ENCODE measurements at regions not wholly inside any gene's neighbourhood (a gene's known extent, or its start where the extent isn't known, plus 50 kb on each side); places are given as distances from the start of the nearest gene placed in this dataset.

- TF ChIP-seq JUND (IDR thresholded peaks at IDR 0.05) (no peak), HNF4G (IDR thresholded peaks at IDR 0.05) (no peak), ZBTB33 (IDR thresholded peaks at IDR 0.05) (no peak), EGR1 (IDR thresholded peaks at IDR 0.05; ENCODE audit: low read depth in 2 of 2) (no peak), RXRA (IDR thresholded peaks at IDR 0.05) (no peak), CTCF (IDR thresholded peaks at IDR 0.05; ENCODE audit: low read depth, low read length, missing input control) (no peak)
- no peak overlapping the region for H3K9ac ChIP-seq (ENCODE audit: low read depth in 1 of 2, low read length in 2 of 2)
- no peak overlapping the region for H3K4me3 ChIP-seq (ENCODE audit: low read depth in 1 of 3, low read length in 3 of 3)
- 92% methylated on average over 2 of the region's 2 CpGs for WGBS
- H3K27ac ChIP-seq (ENCODE audit: low read depth in 1 of 2, low read length in 2 of 2) = no peak overlapping the region
- no peaks in the 10 kb centered on the region for H3K27me3 ChIP-seq (ENCODE audit: control insufficient read depth in 4 of 4, insufficient read depth in 4 of 4, low read length in 3 of 4)
- peaks cover 2 to 8% (median 5%) of the 10 kb centered on the region in 4 donors for H3K4me1 ChIP-seq (ENCODE audit: control insufficient read depth in 4 of 4, insufficient read depth in 4 of 4, low read length in 3 of 4)
- H3K36me3 ChIP-seq (ENCODE audit: control insufficient read depth in 4 of 4, insufficient read depth in 3 of 4, low read depth in 1 of 4, low read length in 3 of 4) = no peaks in the 10 kb centered on the region
- DNase-seq (ENCODE audit: low spot score) = no peak
- no peaks in the 10 kb centered on the region for H3K9me3 ChIP-seq (ENCODE audit: control insufficient read depth in 4 of 4, low read length in 3 of 4)
Observed at GRCh38 chr14:100409651-100410050, 86.5 kb downstream of the SLC25A47 start.

DNA sequence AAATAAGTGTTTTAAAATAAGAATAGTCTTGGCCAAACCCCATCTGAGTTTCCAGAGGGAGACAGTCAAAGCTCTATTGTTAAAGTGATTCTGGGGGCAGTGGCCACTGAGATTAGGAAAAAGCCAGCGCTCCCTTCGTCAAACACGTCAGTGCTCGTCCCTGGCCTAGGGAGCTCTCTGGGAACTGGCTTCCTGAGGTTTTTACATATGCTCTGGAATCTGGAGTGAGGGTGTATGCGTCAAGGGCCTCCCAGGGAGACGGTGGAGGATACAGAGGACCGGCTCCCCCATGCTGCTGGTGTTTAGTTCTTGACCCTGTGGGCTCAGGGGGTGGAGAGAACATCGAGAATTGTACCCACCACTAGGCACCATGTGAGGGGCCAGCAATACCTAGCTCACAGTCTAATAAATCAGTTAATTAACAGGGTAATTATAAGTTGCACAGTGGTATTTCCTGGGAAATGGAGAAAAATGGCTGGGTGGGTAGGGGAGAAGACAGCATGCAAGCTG, 87.0 kb downstream of the SLC25A47 start:
- H3K36me3 ChIP-seq (ENCODE audit: control insufficient read depth in 4 of 4, insufficient read depth in 3 of 4, low read depth in 1 of 4, low read length in 3 of 4) = no peaks in the 10 kb centered on the region
- H3K4me3 ChIP-seq (ENCODE audit: low read depth in 1 of 3, low read length in 3 of 3) = no peak overlapping the region
- H3K9ac ChIP-seq (ENCODE audit: low read depth in 1 of 2, low read length in 2 of 2) = no peak overlapping the region
- H3K27ac ChIP-seq (ENCODE audit: low read depth in 1 of 2, low read length in 2 of 2) = no peak overlapping the region
- H3K4me1 ChIP-seq (ENCODE audit: control insufficient read depth in 4 of 4, insufficient read depth in 4 of 4, low read length in 3 of 4) = peaks cover 2 to 8% (median 5%) of the 10 kb centered on the region in 4 donors
- H3K27me3 ChIP-seq (ENCODE audit: control insufficient read depth in 4 of 4, insufficient read depth in 4 of 4, low read length in 3 of 4) = no peaks in the 10 kb centered on the region
- no peak for DNase-seq (ENCODE audit: low spot score)
- no peaks in the 10 kb centered on the region for H3K9me3 ChIP-seq (ENCODE audit: control insufficient read depth in 4 of 4, low read length in 3 of 4)
- TF ChIP-seq, protein P1, sequence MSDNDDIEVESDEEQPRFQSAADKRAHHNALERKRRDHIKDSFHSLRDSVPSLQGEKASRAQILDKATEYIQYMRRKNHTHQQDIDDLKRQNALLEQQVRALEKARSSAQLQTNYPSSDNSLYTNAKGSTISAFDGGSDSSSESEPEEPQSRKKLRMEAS (IDR thresholded peaks at IDR 0.05) = no peak
- TF ChIP-seq EGR1 (IDR thresholded peaks at IDR 0.05; ENCODE audit: low read depth in 2 of 2) (no peak), ZBTB33 (IDR thresholded peaks at IDR 0.05) (no peak), JUND (IDR thresholded peaks at IDR 0.05) (no peak), RXRA (IDR thresholded peaks at IDR 0.05) (no peak), FOXA2 (IDR thresholded peaks at IDR 0.05) (no peak), NR2F2 (IDR thresholded peaks at IDR 0.05) (no peak), CTCF (IDR thresholded peaks at IDR 0.05; ENCODE audit: low read depth, low read length, missing input control) (no peak), HNF4G (IDR thresholded peaks at IDR 0.05) (no peak)
- TF ChIP-seq, protein P2, sequence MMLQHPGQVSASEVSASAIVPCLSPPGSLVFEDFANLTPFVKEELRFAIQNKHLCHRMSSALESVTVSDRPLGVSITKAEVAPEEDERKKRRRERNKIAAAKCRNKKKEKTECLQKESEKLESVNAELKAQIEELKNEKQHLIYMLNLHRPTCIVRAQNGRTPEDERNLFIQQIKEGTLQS (IDR thresholded peaks at IDR 0.05) = no peak
- 93% methylated on average over 8 of the region's 8 CpGs for WGBS

Measured in liver (tissue), 8 donors.